AG09309 (cell line): ENCODE measurements at regions not wholly inside any gene's neighbourhood (a gene's known extent, or its start where the extent isn't known, plus 50 kb on each side); places are given as distances from the start of the nearest gene placed in this dataset.

Experiments
- DNase-seq: peaks from one replicate; pipeline ENCODE4 v3.0.0-alpha.2; 2010; ENCODE audit warnings: low read depth
- H3K4me3 ChIP-seq: 2 replicates; pipeline ENCODE4 v1.5.1; 2011; ENCODE audit warnings: mild to moderate bottlenecking, low read depth, low read length, moderate library complexity; ENCODE audit not compliant: control insufficient read depth
- CTCF ChIP-seq: IDR thresholded peaks from 2 replicates; pipeline ENCODE4 v1.5.1; 2011; ENCODE audit warnings: mild to moderate bottlenecking, low read depth, low read length, inconsistent platforms; ENCODE audit not compliant: insufficient read depth, control insufficient read depth; ENCODE audit errors: missing control alignments

GRCh38 chr11:11750017-11750878 lies 91.5 kb upstream of the USP47 start:
- no peak for DNase-seq
- TF ChIP-seq CTCF, result no peak
- no peak overlapping the region for H3K4me3 ChIP-seq

GRCh38 chr11:11748706-11749365 lies 92.9 kb upstream of the USP47 start:
- H3K4me3 ChIP-seq, result no peak overlapping the region
- peak; percentile 3 for DNase-seq
- no peak for TF ChIP-seq CTCF

- TF ChIP-seq CTCF, result no peak
- DNase-seq, result no peak
- H3K4me3 ChIP-seq, result no peak overlapping the region
These were observed 94.2 kb upstream of the USP47 start for GRCh38 chr11:11747570-11747969.

GRCh38 chr11:11746449-11746848 lies 95.3 kb upstream of the USP47 start:
- no peak overlapping the region for H3K4me3 ChIP-seq
- TF ChIP-seq CTCF, result no peak
- DNase-seq, result no peak

- no peak for TF ChIP-seq CTCF
- no peak overlapping the region for H3K4me3 ChIP-seq
- no peak for DNase-seq
These were observed 98.6 kb upstream of the USP47 start for GRCh38 chr11:11743216-11743615.

GRCh38 chr11:11742486-11742885 lies 99.3 kb upstream of the USP47 start:
- TF ChIP-seq CTCF, result no peak
- H3K4me3 ChIP-seq, result no peak overlapping the region
- no peak for DNase-seq

GRCh38 chr11:11740836-11741235 lies 100.9 kb upstream of the USP47 start:
- no peak overlapping the region for H3K4me3 ChIP-seq
- TF ChIP-seq CTCF, result no peak
- DNase-seq, result no peak
